ENCODE measurements at regions not wholly inside any gene's neighbourhood (a gene's known extent, or its start where the extent isn't known, plus 50 kb on each side); places are given as distances from the start of the nearest gene placed in this dataset.

GRCh38 chr11:19567996-19568395 lies 144.6 kb upstream of the NAV2 start:
- Histone ChIP-seq H3K36me3 (replicated peaks; ENCODE audit: insufficient read depth, low read depth) (no peaks in the 10 kb centered on the region), H3K4me2 (no peak overlapping the region)

GRCh38 chr11:19566583-19567379 lies 145.9 kb upstream of the NAV2 start:
- Histone ChIP-seq H3K4me1 (ENCODE audit: insufficient read depth) (no peaks in the 10 kb centered on the region), H3K36me3 (replicated peaks; ENCODE audit: insufficient read depth, low read depth) (no peaks in the 10 kb centered on the region), H3K9me2 (replicated peaks; ENCODE audit: insufficient read depth) (no peaks in the 10 kb centered on the region), H3K4me2 (no peak overlapping the region), H3K4me3 (no peak overlapping the region), H2AFZ (no peak overlapping the region), H4K20me1 (ENCODE audit: insufficient read depth, poor library complexity, severe bottlenecking) (no peaks in the 10 kb centered on the region), H3K27ac (no peak overlapping the region), H3K79me2 (no peaks in the 10 kb centered on the region), H3K9me3 (ENCODE audit: low read depth) (no peaks in the 10 kb centered on the region), H3K27me3 (no peaks in the 10 kb centered on the region)
- 86% methylated on average over 5 of the region's 5 CpGs for WGBS (ENCODE audit: low lambda C conversion rate, missing lambda C conversion rate)
- DNase-seq (ENCODE audit: low spot score) = no peak
- no peak for TF ChIP-seq EZH2 (IDR thresholded peaks at IDR 0.05; ENCODE audit: borderline replicate concordance)
- TF ChIP-seq EZH2phosphoT487 (IDR thresholded peaks at IDR 0.05; ENCODE audit: low read depth, severe bottlenecking, unreplicated experiment) = no peak
- TF ChIP-seq CTCF (IDR thresholded peaks at IDR 0.05; ENCODE audit: poor library complexity) = no peak

More at GRCh38 chr11:19567996-19568395, 144.6 kb upstream of the NAV2 start:
- Histone ChIP-seq H2AFZ (no peak overlapping the region), H3K4me1 (ENCODE audit: insufficient read depth) (no peaks in the 10 kb centered on the region), H3K27me3 (no peaks in the 10 kb centered on the region), H3K9me3 (ENCODE audit: low read depth) (no peaks in the 10 kb centered on the region), H4K20me1 (ENCODE audit: insufficient read depth, poor library complexity, severe bottlenecking) (no peaks in the 10 kb centered on the region), H3K9me2 (replicated peaks; ENCODE audit: insufficient read depth) (no peaks in the 10 kb centered on the region), H3K79me2 (no peaks in the 10 kb centered on the region), H3K4me3 (no peak overlapping the region), H3K27ac (no peak overlapping the region)
- DNase-seq (ENCODE audit: low spot score) = no peak
- WGBS (ENCODE audit: low lambda C conversion rate, missing lambda C conversion rate) = 96% methylated on average over 3 of the region's 3 CpGs
- TF ChIP-seq EZH2 (IDR thresholded peaks at IDR 0.05; ENCODE audit: borderline replicate concordance) (no peak), CTCF (IDR thresholded peaks at IDR 0.05; ENCODE audit: poor library complexity) (no peak), EZH2phosphoT487 (IDR thresholded peaks at IDR 0.05; ENCODE audit: low read depth, severe bottlenecking, unreplicated experiment) (no peak)

- 93% methylated on average over 7 of the region's 7 CpGs for WGBS (ENCODE audit: low lambda C conversion rate, missing lambda C conversion rate)
- TF ChIP-seq EZH2phosphoT487 (IDR thresholded peaks at IDR 0.05; ENCODE audit: low read depth, severe bottlenecking, unreplicated experiment) = no peak
- TF ChIP-seq CTCF (IDR thresholded peaks at IDR 0.05; ENCODE audit: poor library complexity) = no peak
- no peak for TF ChIP-seq EZH2 (IDR thresholded peaks at IDR 0.05; ENCODE audit: borderline replicate concordance)
- Histone ChIP-seq H3K36me3 (replicated peaks; ENCODE audit: insufficient read depth, low read depth) (no peaks in the 10 kb centered on the region), H3K27ac (no peak overlapping the region), H3K4me1 (ENCODE audit: insufficient read depth) (no peaks in the 10 kb centered on the region), H3K9me3 (ENCODE audit: low read depth) (no peaks in the 10 kb centered on the region), H4K20me1 (ENCODE audit: insufficient read depth, poor library complexity, severe bottlenecking) (no peaks in the 10 kb centered on the region), H2AFZ (no peak overlapping the region), H3K79me2 (no peaks in the 10 kb centered on the region), H3K4me2 (no peak overlapping the region), H3K27me3 (no peaks in the 10 kb centered on the region), H3K4me3 (no peak overlapping the region), H3K9me2 (replicated peaks; ENCODE audit: insufficient read depth) (no peaks in the 10 kb centered on the region)
- DNase-seq (ENCODE audit: low spot score) = no peak
Observed at GRCh38 chr11:19565639-19566038, 147.0 kb upstream of the NAV2 start.
